Transverse colon (tissue), 3 donors: ENCODE measurements at regions not wholly inside any gene's neighbourhood (a gene's known extent, or its start where the extent isn't known, plus 50 kb on each side); places are given as distances from the start of the nearest gene placed in this dataset.

Source experiments
- POLR2A ChIP-seq: fragments of 450-650 bp; IDR thresholded peaks from one replicate; pipeline ENCODE4 v1.6.1; 2016; ENCODE audit warnings: antibody characterized with exemption, mild to moderate bottlenecking, moderate library complexity
- TF ChIP-seq, protein P1 (sequence below), 5 experiments: fragments of 200-600 bp in 3 of 5; fragments of 450-650 bp in 2 of 5; sonication (generic) in 3 of 5; IDR thresholded peaks; 1 replicate in 2 of 5; 2 replicates in 3 of 5; pipeline ENCODE4 v1.5.1; 2016 to 2017; ENCODE audit warnings: antibody characterized with exemption in 5 of 5, inconsistent platforms in 3 of 5, mild to moderate bottlenecking in 2 of 5, moderate library complexity in 1 of 5

DNA sequence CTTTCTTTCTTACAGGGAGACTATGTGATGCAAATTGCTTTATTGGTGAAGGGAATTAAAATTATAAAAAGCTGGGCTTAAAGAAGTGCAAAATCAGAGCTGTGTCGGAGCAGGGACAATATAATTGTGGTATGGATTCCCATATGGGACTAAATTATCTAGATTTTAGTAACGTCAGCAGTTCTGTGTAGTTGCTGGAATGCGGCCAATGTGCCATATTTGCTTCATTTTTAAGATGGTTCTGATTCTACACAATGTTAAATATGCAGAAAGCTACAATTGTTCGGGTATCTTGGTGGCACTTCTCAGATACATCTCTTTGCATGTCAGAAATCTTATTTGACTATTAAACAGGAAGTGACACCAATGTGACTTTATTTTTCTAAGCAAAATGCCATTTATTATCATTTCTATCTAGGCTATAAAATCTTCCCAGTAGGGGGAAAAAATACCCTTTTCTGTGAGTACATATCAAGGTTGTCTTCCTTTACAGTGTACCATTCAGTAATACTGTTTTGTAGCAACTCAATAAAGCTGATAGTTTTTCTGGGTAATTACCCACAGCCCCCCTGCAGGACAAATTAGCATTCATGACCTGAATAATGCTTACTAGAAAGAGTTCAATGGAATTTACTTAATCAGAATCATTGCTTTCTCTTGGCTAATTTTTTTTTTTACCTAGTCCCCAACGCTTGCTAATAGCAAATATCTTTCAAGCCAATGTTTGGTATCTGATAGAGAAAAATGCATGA, 288.3 kb upstream of the ADGRL2 start:
- TF ChIP-seq, protein P1, sequence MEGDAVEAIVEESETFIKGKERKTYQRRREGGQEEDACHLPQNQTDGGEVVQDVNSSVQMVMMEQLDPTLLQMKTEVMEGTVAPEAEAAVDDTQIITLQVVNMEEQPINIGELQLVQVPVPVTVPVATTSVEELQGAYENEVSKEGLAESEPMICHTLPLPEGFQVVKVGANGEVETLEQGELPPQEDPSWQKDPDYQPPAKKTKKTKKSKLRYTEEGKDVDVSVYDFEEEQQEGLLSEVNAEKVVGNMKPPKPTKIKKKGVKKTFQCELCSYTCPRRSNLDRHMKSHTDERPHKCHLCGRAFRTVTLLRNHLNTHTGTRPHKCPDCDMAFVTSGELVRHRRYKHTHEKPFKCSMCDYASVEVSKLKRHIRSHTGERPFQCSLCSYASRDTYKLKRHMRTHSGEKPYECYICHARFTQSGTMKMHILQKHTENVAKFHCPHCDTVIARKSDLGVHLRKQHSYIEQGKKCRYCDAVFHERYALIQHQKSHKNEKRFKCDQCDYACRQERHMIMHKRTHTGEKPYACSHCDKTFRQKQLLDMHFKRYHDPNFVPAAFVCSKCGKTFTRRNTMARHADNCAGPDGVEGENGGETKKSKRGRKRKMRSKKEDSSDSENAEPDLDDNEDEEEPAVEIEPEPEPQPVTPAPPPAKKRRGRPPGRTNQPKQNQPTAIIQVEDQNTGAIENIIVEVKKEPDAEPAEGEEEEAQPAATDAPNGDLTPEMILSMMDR (IDR thresholded peaks at IDR 0.05) = no peak
- no peak for TF ChIP-seq POLR2A
